Panc1 (cell line): ENCODE measurements at regions not wholly inside any gene's neighbourhood (a gene's known extent, or its start where the extent isn't known, plus 50 kb on each side); places are given as distances from the start of the nearest gene placed in this dataset.

Experiments
- ATAC-seq: fragments of 200-7000 bp; cut with Tn5 transposase; 2 replicates; pipeline ENCODE4 v1.9.1; 2020; ENCODE audit warnings: mild to moderate bottlenecking, moderate library complexity
- BruUV-seq: library from RNA; stranded (reverse); fragments of 400-500 nt; replicated peaks from 2 replicates; lab custom pipeline; 2021; lab: Mats Ljungman, UMichigan
- CTCF ChIA-PET: fragments of 300-600 bp; sonication (Branson Sonifier 250); formaldehyde crosslinking; loops from one replicate; lab custom pipeline; 2022; ENCODE audit warnings: antibody characterized with exemption; lab: Charles Lee
- POLR2A ChIA-PET: fragments of 300-600 bp; sonication (Branson Sonifier 250); formaldehyde crosslinking; loops from one replicate; lab custom pipeline; 2022; ENCODE audit warnings: antibody characterized with exemption; lab: Charles Lee
- DNase-seq: peaks from one replicate; pipeline ENCODE4 v3.0.0-alpha.2; 2010; ENCODE audit warnings: low read depth, low spot score
- H3K27ac ChIP-seq: 2 replicates; pipeline ENCODE4 v1.5.1; 2011; ENCODE audit warnings: mild to moderate bottlenecking, low read length, inconsistent platforms
- H3K27me3 ChIP-seq: fragments of 200-500 bp; sonication (Bioruptor generic); 2 replicates; pipeline ENCODE4 v1.6.0; 2014; ENCODE audit warnings: low read length, inconsistent platforms; ENCODE audit not compliant: control insufficient read depth, insufficient read depth
- H3K36me3 ChIP-seq: fragments of 200-500 bp; sonication (Bioruptor generic); 2 replicates; pipeline ENCODE4 v1.5.1; 2014; ENCODE audit warnings: inconsistent platforms, mild to moderate bottlenecking, low read length, moderate library complexity; ENCODE audit not compliant: control insufficient read depth, insufficient read depth
- H3K4me1 ChIP-seq: 2 replicates; pipeline ENCODE4 v1.5.1; 2011; ENCODE audit warnings: inconsistent platforms, mild to moderate bottlenecking, low read length, moderate library complexity; ENCODE audit not compliant: control insufficient read depth, insufficient read depth
- H3K4me3 ChIP-seq, 2 experiments: 2 replicates each; pipeline ENCODE4 v1.5.1; 2011 to 2012; ENCODE audit warnings: low read depth in 2 of 2, low read length in 2 of 2, mild to moderate bottlenecking in 2 of 2, inconsistent platforms in 1 of 2, moderate library complexity in 1 of 2
- H3K9me3 ChIP-seq: fragments of 200-500 bp; sonication (Bioruptor generic); 2 replicates; pipeline ENCODE4 v1.5.1; 2014; ENCODE audit warnings: low read depth, mild to moderate bottlenecking, inconsistent platforms, low read length, moderate library complexity; ENCODE audit not compliant: control insufficient read depth, insufficient read depth
- CTCF ChIP-seq: fragments of 450-650 bp; IDR thresholded peaks from 2 replicates; pipeline ENCODE4 v1.5.1; 2017; ENCODE audit warnings: mild to moderate bottlenecking
- POLR2AphosphoS5 ChIP-seq: IDR thresholded peaks from 2 replicates; pipeline ENCODE4 v1.6.1; 2012; ENCODE audit warnings: mild to moderate bottlenecking, low read depth, low read length, moderate library complexity
- REST ChIP-seq, 2 experiments: IDR thresholded peaks; 2 replicates each; pipeline ENCODE4 v1.6.1; 2011 to 2012; ENCODE audit warnings: low read depth in 2 of 2, control low read depth in 1 of 2, low read length in 1 of 2, mild to moderate bottlenecking in 1 of 2, moderate library complexity in 1 of 2; ENCODE audit not compliant: insufficient read depth in 1 of 2
- SIN3A ChIP-seq: IDR thresholded peaks from 2 replicates; pipeline ENCODE4 v1.6.1; 2012; ENCODE audit warnings: low read depth, mild to moderate bottlenecking, low read length, moderate library complexity, borderline replicate concordance; ENCODE audit not compliant: insufficient read depth
- TCF7L2 ChIP-seq: IDR thresholded peaks from 2 replicates; pipeline ENCODE4 v1.6.1; 2011; ENCODE audit warnings: mild to moderate bottlenecking, low read depth, low read length, inconsistent platforms
- in situ Hi-C: cut with HindIII; loops from 2 replicates; pipeline ENCODE4 v1.10.0; 2016; ENCODE audit warnings: low sequenced_read_pairs, low pct_unique_long_range_greater_than_20kb
- intact Hi-C: fragments of 100-400 bp; cut with micrococcal nuclease; formaldehyde crosslinking; loops from one replicate; pipeline ENCODE4 v1.10.0; 2022; ENCODE audit not compliant: unreplicated experiment

GRCh38 chr10:78209970-78210369 lies 176.3 kb downstream of the RPS24 start:
- no peaks in the 10 kb centered on the region for H3K4me1 ChIP-seq
- ChIA-PET CTCF (no interaction called here), POLR2A (no interaction called here)
- H3K27me3 ChIP-seq: peaks cover 2% of the 10 kb centered on the region; the same call in 1 of the 2 replicates
- no TSS peak for BruUV-seq
- no peak for ATAC-seq
- intact Hi-C loops (loop anchor here (10.0 kb wide), 1 partner anchor 445 kb away; no protein-coding TSS in a partner anchor), in situ Hi-C loops (no loop called here)
- no peak overlapping the region for H3K27ac ChIP-seq
- H3K4me3 ChIP-seq: no peak overlapping the region
- no peak for DNase-seq
- no peaks in the 10 kb centered on the region for H3K36me3 ChIP-seq
- TF ChIP-seq REST (IDR thresholded peaks at IDR 0.05; ENCODE audit: insufficient read depth in 1 of 2, low read depth in 2 of 2, low read length in 1 of 2): no peak
- TF ChIP-seq CTCF: no peak
- no peak for TF ChIP-seq TCF7L2
- no peak for TF ChIP-seq POLR2AphosphoS5
- no peak for TF ChIP-seq SIN3A
- no peaks in the 10 kb centered on the region for H3K9me3 ChIP-seq

DNA sequence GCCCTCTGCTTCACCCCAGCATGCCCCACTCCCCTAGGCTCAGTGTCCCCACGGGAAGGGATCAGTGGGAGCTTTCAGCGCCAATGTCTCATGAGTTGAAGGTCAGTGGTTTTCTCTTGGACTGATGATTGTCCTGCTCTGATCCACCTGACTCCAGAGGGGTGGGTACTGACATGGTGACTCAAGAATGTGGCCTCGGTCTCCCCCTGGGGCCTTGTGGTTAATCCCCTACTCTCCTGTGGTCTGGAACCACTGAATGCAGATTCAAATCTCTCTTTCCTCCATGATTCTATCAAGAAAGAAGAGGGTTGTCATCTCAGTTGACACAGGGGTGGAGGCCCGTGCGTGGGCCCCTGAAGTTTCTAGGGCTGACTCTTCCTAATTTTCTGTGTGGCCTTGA lies 176.9 kb downstream of the RPS24 start:
- Histone ChIP-seq H3K27me3 (peaks cover 2% of the 10 kb centered on the region; the same call in 1 of the 2 replicates), H3K27ac (no peak overlapping the region), H3K4me3 (no peak overlapping the region), H3K9me3 (no peaks in the 10 kb centered on the region), H3K4me1 (no peaks in the 10 kb centered on the region), H3K36me3 (no peaks in the 10 kb centered on the region)
- intact Hi-C loops: loop anchor here (10.0 kb wide), 1 partner anchor 444 kb away; no protein-coding TSS in a partner anchor
- ChIA-PET CTCF (no interaction called here), POLR2A (no interaction called here)
- ATAC-seq (no peak), DNase-seq (no peak)
- TF ChIP-seq REST (IDR thresholded peaks at IDR 0.05; ENCODE audit: insufficient read depth in 1 of 2, low read depth in 2 of 2, low read length in 1 of 2): no peak
- no peak for TF ChIP-seq POLR2AphosphoS5
- TF ChIP-seq TCF7L2: no peak
- TF ChIP-seq CTCF: no peak
- TF ChIP-seq SIN3A: no peak
- in situ Hi-C loops: no loop called here
- no TSS peak for BruUV-seq
